MM.1S (cell line): ENCODE measurements at regions not wholly inside any gene's neighbourhood (a gene's known extent, or its start where the extent isn't known, plus 50 kb on each side); places are given as distances from the start of the nearest gene placed in this dataset.

ENCODE experiments used
- DNase-seq: peaks from one replicate; pipeline ENCODE4 v3.0.0-alpha.2; 2015
- H2AFZ ChIP-seq: fragments of 300-600 bp; sonication (generic); 2 replicates; pipeline ENCODE4 v1.6.0; 2016; ENCODE audit warnings: antibody characterized with exemption, low read length
- H3F3A ChIP-seq: fragments of 300-600 bp; sonication (generic); 2 replicates; pipeline ENCODE4 v1.6.1; 2016; ENCODE audit warnings: mild to moderate bottlenecking, antibody characterized with exemption, low read length, moderate library complexity, mixed read lengths; ENCODE audit not compliant: insufficient read depth
- H3K27ac ChIP-seq: fragments of 300-600 bp; sonication (generic); 2 replicates; pipeline ENCODE4 v1.5.1; 2016; ENCODE audit warnings: mild to moderate bottlenecking, low read length
- H3K27me3 ChIP-seq: fragments of 300-600 bp; sonication (generic); replicated peaks from 2 replicates; pipeline ENCODE4 v1.6.0; 2016; ENCODE audit warnings: low read length; ENCODE audit not compliant: insufficient read depth
- H3K36me3 ChIP-seq: fragments of 300-600 bp; sonication (generic); replicated peaks from 2 replicates; pipeline ENCODE4 v1.6.1; 2016; ENCODE audit warnings: mild to moderate bottlenecking, low read length, mixed read lengths; ENCODE audit not compliant: insufficient read depth
- H3K4me1 ChIP-seq: fragments of 300-600 bp; sonication (generic); 2 replicates; pipeline ENCODE4 v1.6.1; 2016; ENCODE audit warnings: low read length, mixed read lengths
- H3K4me2 ChIP-seq: fragments of 300-600 bp; sonication (generic); 2 replicates; pipeline ENCODE4 v1.6.0; 2016; ENCODE audit warnings: low read depth, low read length
- H3K4me3 ChIP-seq: fragments of 300-600 bp; sonication (generic); 2 replicates; pipeline ENCODE4 v1.5.1; 2016; ENCODE audit warnings: low read length, mixed read lengths
- H3K79me2 ChIP-seq: fragments of 300-600 bp; sonication (generic); 2 replicates; pipeline ENCODE4 v1.6.1; 2016; ENCODE audit warnings: mixed run types, low read length, mixed read lengths
- H3K9ac ChIP-seq: fragments of 300-600 bp; sonication (generic); 2 replicates; pipeline ENCODE4 v1.6.1; 2016; ENCODE audit warnings: low read length, mixed read lengths
- H3K9me2 ChIP-seq: fragments of 300-600 bp; sonication (generic); replicated peaks from 2 replicates; pipeline ENCODE4 v1.6.1; 2016; ENCODE audit warnings: mild to moderate bottlenecking, low read length, mixed read lengths; ENCODE audit not compliant: insufficient read depth
- H3K9me3 ChIP-seq: fragments of 300-600 bp; sonication (generic); replicated peaks from 2 replicates; pipeline ENCODE4 v1.6.1; 2016; ENCODE audit warnings: mild to moderate bottlenecking, low read length, mixed read lengths; ENCODE audit not compliant: insufficient read depth
- H4K20me1 ChIP-seq: fragments of 300-600 bp; sonication (generic); 2 replicates; pipeline ENCODE4 v1.6.1; 2016; ENCODE audit warnings: mild to moderate bottlenecking, low read length, moderate library complexity, mixed read lengths; ENCODE audit not compliant: insufficient read depth
- EZH2 ChIP-seq: fragments of 300-600 bp; sonication (generic); optimal IDR thresholded peaks from 2 replicates; pipeline ENCODE3; 2017; ENCODE audit warnings: low read depth, mild to moderate bottlenecking, antibody characterized with exemption, low read length, mixed read lengths
- EZH2phosphoT487 ChIP-seq: fragments of 300-600 bp; sonication (generic); IDR thresholded peaks from 2 replicates; pipeline ENCODE4 v1.6.1; 2018; ENCODE audit warnings: antibody characterized with exemption, low read length
- TF ChIP-seq, protein P1 (sequence below): fragments of 300-600 bp; sonication (generic); IDR thresholded peaks from 2 replicates; pipeline ENCODE4 v1.5.1; 2016; ENCODE audit warnings: antibody characterized with exemption, low read length, mixed read lengths

DNA sequence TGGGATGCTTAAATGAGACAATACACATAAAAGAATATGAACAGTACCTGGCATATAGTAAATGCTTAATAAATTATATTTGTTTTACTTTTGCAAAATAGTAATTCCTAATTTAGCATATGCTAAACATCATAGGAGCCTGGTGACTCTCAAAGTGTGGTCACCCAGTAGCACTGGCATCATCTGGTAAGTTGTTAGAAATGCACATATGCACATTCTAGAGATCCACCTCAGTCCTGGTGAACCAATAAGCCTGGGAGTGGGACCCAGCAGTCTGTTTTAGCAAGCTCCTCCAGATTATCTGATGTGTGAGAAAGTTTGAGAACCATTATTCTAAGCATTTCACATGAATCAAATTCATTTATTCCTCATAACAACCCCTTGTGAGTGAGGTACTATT lies 830.4 kb downstream of the RPA4 start:
- Histone ChIP-seq H4K20me1 (no peaks in the 10 kb centered on the region), H3K9ac (no peak overlapping the region), H3K9me2 (no peaks in the 10 kb centered on the region), H3K9me3 (no peaks in the 10 kb centered on the region), H3K27ac (no peak overlapping the region), H2AFZ (no peak overlapping the region), H3K4me3 (no peak overlapping the region), H3K79me2 (no peaks in the 10 kb centered on the region), H3K36me3 (no peaks in the 10 kb centered on the region), H3F3A (no peaks in the 10 kb centered on the region), H3K4me2 (no peak overlapping the region), H3K27me3 (no peaks in the 10 kb centered on the region), H3K4me1 (no peaks in the 10 kb centered on the region)
- no peak for DNase-seq
- no peak for TF ChIP-seq EZH2
- TF ChIP-seq, protein P1, sequence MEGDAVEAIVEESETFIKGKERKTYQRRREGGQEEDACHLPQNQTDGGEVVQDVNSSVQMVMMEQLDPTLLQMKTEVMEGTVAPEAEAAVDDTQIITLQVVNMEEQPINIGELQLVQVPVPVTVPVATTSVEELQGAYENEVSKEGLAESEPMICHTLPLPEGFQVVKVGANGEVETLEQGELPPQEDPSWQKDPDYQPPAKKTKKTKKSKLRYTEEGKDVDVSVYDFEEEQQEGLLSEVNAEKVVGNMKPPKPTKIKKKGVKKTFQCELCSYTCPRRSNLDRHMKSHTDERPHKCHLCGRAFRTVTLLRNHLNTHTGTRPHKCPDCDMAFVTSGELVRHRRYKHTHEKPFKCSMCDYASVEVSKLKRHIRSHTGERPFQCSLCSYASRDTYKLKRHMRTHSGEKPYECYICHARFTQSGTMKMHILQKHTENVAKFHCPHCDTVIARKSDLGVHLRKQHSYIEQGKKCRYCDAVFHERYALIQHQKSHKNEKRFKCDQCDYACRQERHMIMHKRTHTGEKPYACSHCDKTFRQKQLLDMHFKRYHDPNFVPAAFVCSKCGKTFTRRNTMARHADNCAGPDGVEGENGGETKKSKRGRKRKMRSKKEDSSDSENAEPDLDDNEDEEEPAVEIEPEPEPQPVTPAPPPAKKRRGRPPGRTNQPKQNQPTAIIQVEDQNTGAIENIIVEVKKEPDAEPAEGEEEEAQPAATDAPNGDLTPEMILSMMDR, result no peak
- no peak for TF ChIP-seq EZH2phosphoT487

DNA sequence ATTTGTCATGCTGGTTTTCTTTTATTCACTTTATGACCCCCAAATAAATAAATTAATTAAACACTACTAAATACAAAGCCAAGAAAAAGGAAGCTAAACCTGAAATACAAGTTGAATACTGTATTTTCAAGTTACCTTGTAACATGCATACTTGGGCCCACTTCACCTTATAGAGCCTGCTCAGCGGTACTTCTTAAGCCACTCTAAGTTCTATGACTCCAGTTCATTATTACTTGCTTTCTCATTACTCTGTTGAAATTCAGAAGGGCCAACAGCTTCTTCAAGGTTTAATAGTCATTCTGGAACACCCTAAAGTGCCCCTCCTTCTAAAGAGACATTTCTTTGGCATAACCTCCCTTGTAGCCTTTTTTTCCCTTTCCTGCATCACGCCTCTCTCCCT lies 844.5 kb downstream of the RPA4 start:
- TF ChIP-seq, protein P1, result no peak
- TF ChIP-seq EZH2 (no peak), EZH2phosphoT487 (no peak)
- Histone ChIP-seq H3K9ac (no peak overlapping the region), H3K36me3 (no peaks in the 10 kb centered on the region), H3K4me3 (no peak overlapping the region), H2AFZ (no peak overlapping the region), H4K20me1 (no peaks in the 10 kb centered on the region), H3K27me3 (no peaks in the 10 kb centered on the region), H3K9me3 (no peaks in the 10 kb centered on the region), H3F3A (no peaks in the 10 kb centered on the region), H3K9me2 (no peaks in the 10 kb centered on the region), H3K4me1 (no peaks in the 10 kb centered on the region), H3K4me2 (no peak overlapping the region), H3K27ac (no peak overlapping the region), H3K79me2 (no peaks in the 10 kb centered on the region)
- no peak for DNase-seq

DNA sequence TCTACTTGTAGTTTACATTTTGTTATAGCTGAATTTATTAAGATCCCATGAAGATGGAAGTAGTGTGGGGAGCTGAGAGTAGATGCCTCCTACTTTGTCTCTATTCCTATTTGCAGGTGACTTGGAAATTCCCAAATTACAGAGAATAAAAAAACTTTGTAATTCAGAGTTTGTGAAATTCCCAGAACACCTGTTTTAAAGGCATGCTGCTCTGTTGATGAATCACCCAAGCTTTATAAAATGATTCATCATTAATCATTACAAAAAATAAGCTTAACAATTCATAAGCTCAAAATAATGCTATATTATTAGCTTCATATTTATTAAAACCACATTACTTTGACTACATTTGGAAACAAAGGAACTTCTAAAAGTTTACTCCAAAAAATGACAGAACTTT lies 856.3 kb downstream of the RPA4 start:
- Histone ChIP-seq H3K27me3 (no peaks in the 10 kb centered on the region), H3K4me1 (no peaks in the 10 kb centered on the region; the same call in 1 of the 2 replicates), H3K4me2 (no peak overlapping the region), H4K20me1 (no peaks in the 10 kb centered on the region), H3K27ac (no peak overlapping the region), H3K4me3 (no peak overlapping the region), H3F3A (no peaks in the 10 kb centered on the region), H3K36me3 (no peaks in the 10 kb centered on the region), H3K79me2 (no peaks in the 10 kb centered on the region), H2AFZ (no peak overlapping the region), H3K9me2 (no peaks in the 10 kb centered on the region), H3K9me3 (no peaks in the 10 kb centered on the region), H3K9ac (no peak overlapping the region)
- TF ChIP-seq EZH2 (no peak), EZH2phosphoT487 (no peak)
- TF ChIP-seq, protein P1, result no peak
- no peak for DNase-seq
